Stomach smooth muscle (tissue), 2 donors: ENCODE measurements at regions not wholly inside any gene's neighbourhood (a gene's known extent, or its start where the extent isn't known, plus 50 kb on each side); places are given as distances from the start of the nearest gene placed in this dataset.
"Not testable (repeated sequence)": the region's sequence is repeated elsewhere in the genome, so short reads cannot be mapped to it uniquely, and the experiment has no call there.

Experiments
- H3K27ac ChIP-seq: one replicate; pipeline ENCODE4 v1.7.0; 2013; ENCODE audit warnings: mild to moderate bottlenecking, low read length, inconsistent platforms
- H3K27me3 ChIP-seq, 2 donors: one replicate each; pipeline ENCODE4 v1.7.0; 2013; ENCODE audit warnings: low read length in 2 of 2; ENCODE audit not compliant: insufficient read depth in 2 of 2, control insufficient read depth in 1 of 2
- H3K36me3 ChIP-seq, 2 donors: one replicate each; pipeline ENCODE4 v1.7.0; 2013; ENCODE audit warnings: low read length in 2 of 2; ENCODE audit not compliant: control insufficient read depth in 2 of 2, insufficient read depth in 2 of 2
- H3K4me1 ChIP-seq: one replicate; pipeline ENCODE4 v1.7.0; 2013; ENCODE audit warnings: low read length; ENCODE audit not compliant: control insufficient read depth, insufficient read depth
- H3K4me3 ChIP-seq, 2 donors: one replicate each; pipeline ENCODE4 v1.7.0; 2013; ENCODE audit warnings: low read length in 2 of 2
- H3K9ac ChIP-seq, 2 donors: one replicate each; pipeline ENCODE4 v1.7.0; 2013; ENCODE audit warnings: low read length in 2 of 2, mild to moderate bottlenecking in 1 of 2
- H3K9me3 ChIP-seq, 2 donors: one replicate each; pipeline ENCODE4 v1.7.0; 2013; ENCODE audit warnings: low read length in 2 of 2; ENCODE audit not compliant: control insufficient read depth in 2 of 2
- donor health status: healthy.
- donor health status: Pancreatic carcinoma.

DNA sequence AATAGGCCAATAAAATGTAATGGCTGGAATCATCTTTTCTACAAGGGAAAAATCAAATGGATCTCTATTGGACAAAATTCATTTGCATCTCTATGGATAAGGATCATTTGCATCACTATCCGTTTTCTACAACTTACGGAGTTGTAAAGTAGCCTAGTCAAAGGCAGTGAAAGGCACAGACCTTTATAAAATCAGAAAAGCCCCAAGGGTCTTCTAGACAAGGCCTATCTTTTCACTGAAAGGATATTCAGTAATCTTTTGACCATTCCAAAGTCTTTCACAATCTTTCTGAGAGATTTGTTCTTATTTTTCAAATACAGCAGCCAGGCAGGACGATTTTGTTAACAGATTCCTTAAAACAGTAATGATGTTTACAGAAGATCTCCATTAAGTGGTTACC lies 119.5 kb upstream of the JADE1 start:
- no peak overlapping the region for H3K9ac ChIP-seq
- H3K36me3 ChIP-seq, result no peaks in the 10 kb centered on the region
- no peaks in the 10 kb centered on the region for H3K4me1 ChIP-seq
- H3K27ac ChIP-seq, result no peak overlapping the region
- no peaks in the 10 kb centered on the region for H3K27me3 ChIP-seq
- H3K4me3 ChIP-seq, result no peak overlapping the region
- no peaks in the 10 kb centered on the region for H3K9me3 ChIP-seq

DNA sequence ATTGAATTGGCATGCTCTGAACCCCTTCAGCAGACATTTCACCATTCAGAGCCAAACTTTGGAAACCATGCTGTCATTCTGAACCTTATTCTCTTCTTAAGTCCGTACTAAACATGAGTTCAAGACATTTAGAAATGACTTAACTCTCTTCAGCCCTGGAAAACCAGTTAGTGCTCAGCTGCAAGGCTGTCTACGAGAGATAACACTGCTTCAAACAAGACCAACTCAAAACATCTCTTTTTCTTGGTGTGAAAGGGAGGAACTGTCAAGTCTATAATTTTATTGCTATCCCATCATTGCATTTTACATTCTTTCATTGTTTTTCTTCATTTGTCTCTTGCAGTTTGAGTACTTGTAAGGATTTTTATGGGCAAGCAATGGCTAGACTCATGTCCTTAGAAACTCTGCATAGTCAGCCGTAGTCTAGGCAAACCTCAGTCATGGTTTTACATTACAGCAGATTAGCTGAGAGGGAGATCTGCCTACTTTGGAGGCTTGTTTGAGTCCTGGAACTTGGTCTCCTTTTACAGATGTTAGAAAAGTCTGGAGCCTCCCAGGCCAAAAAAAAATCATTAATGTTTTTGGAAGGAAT lies 120.6 kb upstream of the JADE1 start:
- no peak overlapping the region for H3K4me3 ChIP-seq
- H3K36me3 ChIP-seq, result no peaks in the 10 kb centered on the region
- no peaks in the 10 kb centered on the region for H3K9me3 ChIP-seq
- no peak overlapping the region for H3K27ac ChIP-seq
- no peak overlapping the region for H3K9ac ChIP-seq
- no peaks in the 10 kb centered on the region for H3K27me3 ChIP-seq
- H3K4me1 ChIP-seq, result no peaks in the 10 kb centered on the region

- H3K27me3 ChIP-seq, result no peaks in the 10 kb centered on the region
- H3K9me3 ChIP-seq, result no peaks in the 10 kb centered on the region
- H3K9ac ChIP-seq, result no peak overlapping the region
- no peak overlapping the region for H3K4me3 ChIP-seq
- H3K36me3 ChIP-seq, result no peaks in the 10 kb centered on the region
- H3K4me1 ChIP-seq, result no peaks in the 10 kb centered on the region
- no peak overlapping the region for H3K27ac ChIP-seq
These were observed 121.3 kb upstream of the JADE1 start for GRCh38 chr4:128688033-128688721.

DNA sequence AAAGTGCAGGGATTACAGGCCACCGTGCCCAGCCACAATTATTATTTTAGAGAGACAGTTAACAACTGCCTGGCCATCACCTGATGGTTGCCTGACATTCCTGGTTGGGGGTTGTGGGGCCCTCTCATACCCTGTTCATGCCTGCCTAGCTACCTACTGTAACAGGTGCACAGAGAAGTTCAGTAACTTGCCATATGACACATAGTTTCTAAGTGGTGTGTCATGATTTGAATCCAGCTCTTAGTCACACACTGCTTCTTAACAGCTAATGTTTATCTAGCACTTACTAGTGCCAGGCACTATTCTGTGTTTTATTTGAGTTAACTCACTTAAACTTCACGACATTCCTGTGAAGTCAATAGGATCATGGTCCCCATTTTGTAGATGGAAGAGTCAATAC lies 122.7 kb upstream of the JADE1 start:
- Histone ChIP-seq H3K27me3 (no peaks in the 10 kb centered on the region), H3K27ac (no peak overlapping the region), H3K9ac (no peak overlapping the region)

DNA sequence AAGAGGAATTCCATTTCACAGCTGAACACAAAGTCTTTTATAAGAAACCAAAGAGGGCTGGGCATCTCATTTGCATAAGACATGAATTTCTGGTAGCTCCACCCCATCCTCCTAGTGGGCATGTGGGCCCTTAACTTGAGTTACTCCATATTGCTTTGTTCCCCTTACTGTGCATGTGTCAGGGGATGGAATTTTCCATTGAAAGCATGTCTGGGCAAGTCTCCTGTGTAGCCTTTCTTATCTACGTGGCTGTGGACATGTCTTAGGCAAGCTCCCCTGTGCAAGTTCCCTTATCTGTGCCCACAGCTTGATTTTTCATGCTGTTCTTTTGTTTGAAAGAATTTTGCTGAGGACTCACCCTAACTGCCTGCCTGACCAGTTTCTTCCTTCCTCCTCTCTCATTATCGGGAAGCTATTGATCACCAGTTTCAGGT lies 123.5 kb upstream of the JADE1 start:
- Histone ChIP-seq H3K9me3 (no peaks in the 10 kb centered on the region), H3K9ac (no peak overlapping the region), H3K36me3 (no peaks in the 10 kb centered on the region), H3K27me3 (no peaks in the 10 kb centered on the region), H3K4me1 (peaks cover 3% of the 10 kb centered on the region), H3K4me3 (no peak overlapping the region), H3K27ac (no peak overlapping the region)

More for the DNA sequence above, 122.7 kb upstream of the JADE1 start:
- Histone ChIP-seq H3K4me1 (peaks cover 3% of the 10 kb centered on the region), H3K36me3 (no peaks in the 10 kb centered on the region), H3K4me3 (no peak overlapping the region), H3K9me3 (no peaks in the 10 kb centered on the region)

DNA sequence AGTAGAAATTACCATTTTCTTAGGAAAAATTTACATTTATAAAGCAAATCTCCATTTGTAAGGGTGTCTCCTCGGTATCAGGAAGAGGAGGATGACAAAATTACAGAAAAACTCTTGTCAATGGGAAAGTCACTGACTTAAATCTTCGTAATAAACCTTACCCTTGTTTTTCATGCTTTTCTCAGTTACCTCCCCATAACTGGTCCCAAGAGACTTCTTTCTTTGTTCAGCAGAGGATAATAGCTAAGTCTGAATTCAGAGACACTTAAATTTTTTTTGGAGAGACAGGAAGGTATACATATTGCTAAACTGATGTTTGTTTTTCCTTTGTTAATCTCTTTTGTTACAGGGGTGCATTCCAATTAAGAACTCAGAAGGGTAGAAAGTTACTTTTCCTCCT lies 125.5 kb upstream of the JADE1 start:
- no peaks in the 10 kb centered on the region for H3K9me3 ChIP-seq
- H3K27ac ChIP-seq, result no peak overlapping the region
- peaks cover 3% of the 10 kb centered on the region for H3K4me1 ChIP-seq
- no peak overlapping the region for H3K9ac ChIP-seq
- H3K36me3 ChIP-seq, result no peaks in the 10 kb centered on the region
- H3K4me3 ChIP-seq, result no peak overlapping the region
- no peaks in the 10 kb centered on the region for H3K27me3 ChIP-seq

GRCh38 chr4:128682942-128683666 lies 126.4 kb upstream of the JADE1 start:
- Histone ChIP-seq H3K9ac (no peak overlapping the region), H3K27me3 (no peaks in the 10 kb centered on the region), H3K4me3 (no peak overlapping the region), H3K4me1 (peaks cover 3% of the 10 kb centered on the region), H3K9me3 (no peaks in the 10 kb centered on the region), H3K36me3 (no peaks in the 10 kb centered on the region), H3K27ac (no peak overlapping the region)

- Histone ChIP-seq H3K36me3 (no peaks in the 10 kb centered on the region), H3K9me3 (no peaks in the 10 kb centered on the region), H3K27me3 (no peaks in the 10 kb centered on the region), H3K27ac (no peak overlapping the region), H3K4me1 (peaks cover 3% of the 10 kb centered on the region), H3K4me3 (no peak overlapping the region), H3K9ac (no peak overlapping the region)
These were observed 133.4 kb upstream of the JADE1 start for GRCh38 chr4:128676095-128676494.

DNA sequence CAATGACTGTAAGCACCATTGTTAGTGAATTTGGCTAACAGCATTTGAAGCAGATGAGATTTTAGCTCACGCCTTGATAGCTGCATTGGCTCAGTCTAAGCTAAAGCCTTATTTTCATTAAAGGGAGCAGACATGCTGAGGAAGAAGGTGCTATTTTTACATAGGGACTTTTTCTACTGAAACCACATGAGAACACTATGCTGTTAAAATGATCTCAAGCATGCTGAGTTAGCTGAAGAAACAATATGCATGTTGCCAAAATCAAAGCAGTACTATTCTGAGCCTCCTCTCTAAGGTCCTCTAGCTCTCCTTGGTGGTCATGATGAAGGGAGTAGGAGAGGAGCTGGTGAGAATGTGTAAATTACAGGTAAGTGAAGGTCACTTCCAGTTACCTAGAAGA lies 134.4 kb upstream of the JADE1 start:
- Histone ChIP-seq H3K4me3 (no peak overlapping the region), H3K36me3 (no peaks in the 10 kb centered on the region), H3K9ac (no peak overlapping the region), H3K9me3 (no peaks in the 10 kb centered on the region), H3K27me3 (no peaks in the 10 kb centered on the region), H3K4me1 (peaks cover 3% of the 10 kb centered on the region), H3K27ac (peak overlapping the region; percentile 7)

DNA sequence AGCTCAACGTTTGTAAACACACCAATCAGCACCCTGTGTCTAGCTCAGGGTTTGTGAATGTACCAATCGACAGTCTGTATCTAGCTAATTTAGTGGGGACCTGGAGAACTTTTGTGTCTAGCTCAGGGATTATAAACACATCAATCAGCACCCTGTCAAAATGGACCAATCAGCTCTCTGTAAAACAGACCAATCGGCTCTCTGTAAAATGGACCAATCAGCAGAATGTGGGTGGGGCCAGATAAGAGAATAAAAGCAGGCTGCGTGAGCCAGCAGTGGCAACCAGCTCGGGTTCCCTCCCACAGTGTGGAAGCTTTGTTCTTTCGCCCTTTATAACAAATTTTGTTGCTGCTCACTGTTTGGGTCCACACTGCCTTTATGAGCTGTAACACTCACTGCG lies 136.3 kb upstream of the JADE1 start:
- H3K4me1 ChIP-seq, H3K27ac ChIP-seq: not testable (repeated sequence)

GRCh38 chr4:128672596-128672995 lies 136.9 kb upstream of the JADE1 start:
- H3K27ac ChIP-seq, H3K9me3 ChIP-seq, H3K27me3 ChIP-seq, H3K36me3 ChIP-seq, H3K4me1 ChIP-seq, H3K4me3 ChIP-seq, H3K9ac ChIP-seq: not testable (repeated sequence)

More for the DNA sequence above, 136.3 kb upstream of the JADE1 start:
- not testable (repeated sequence) for H3K4me3 ChIP-seq, H3K9me3 ChIP-seq, H3K27me3 ChIP-seq, H3K9ac ChIP-seq, H3K36me3 ChIP-seq
